ENCODE measurements at regions not wholly inside any gene's neighbourhood (a gene's known extent, or its start where the extent isn't known, plus 50 kb on each side); places are given as distances from the start of the nearest gene placed in this dataset.

DNA sequence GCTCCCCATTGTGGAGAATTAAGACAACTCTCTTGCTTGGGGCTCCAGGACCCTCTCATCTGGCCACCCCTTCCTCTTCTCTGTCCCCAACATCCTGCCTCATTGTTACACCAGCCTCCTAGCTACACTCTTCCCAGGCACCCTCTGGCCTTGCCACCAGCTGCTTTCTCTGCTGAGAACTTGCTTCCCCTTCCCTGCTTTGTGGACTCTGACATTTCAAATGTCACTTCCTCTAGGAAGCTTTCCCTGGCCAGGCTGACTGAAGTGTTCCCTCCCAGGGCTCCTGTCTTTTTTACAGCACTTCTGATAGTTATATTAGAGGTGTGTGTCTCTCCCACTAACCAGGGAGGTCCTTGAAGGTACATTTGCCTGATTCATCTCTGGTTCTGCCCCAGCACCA, 194.0 kb upstream of the KLF4 start:
- H3K79me2 ChIP-seq (ENCODE audit: insufficient read depth, low read length): no peaks in the 10 kb centered on the region
- no peak overlapping the region for H3K4me3 ChIP-seq (replicated peaks in 1 of 2; ENCODE audit: low read depth in 1 of 2, low read length in 2 of 2)
- TF ChIP-seq POLR2AphosphoS5 (IDR thresholded peaks at IDR 0.05; ENCODE audit: low read depth, low read length) (no peak), POLR2A (IDR thresholded peaks at IDR 0.05; ENCODE audit: borderline replicate concordance, extremely low read depth, insufficient read depth, insufficient read length) (no peak), YY1 (IDR thresholded peaks at IDR 0.05; ENCODE audit: extremely low read depth, insufficient replicate concordance, low read depth, low read length) (no peak), EZH2 (IDR thresholded peaks at IDR 0.05) (no peak), EZH2phosphoT487 (IDR thresholded peaks at IDR 0.05; ENCODE audit: borderline replicate concordance) (no peak), REST (IDR thresholded peaks at IDR 0.05; ENCODE audit: low read depth) (no peak), RAD21 (IDR thresholded peaks at IDR 0.05; ENCODE audit: low read depth) (no peak), ZNF274 (IDR thresholded peaks at IDR 0.05; ENCODE audit: low read depth, low read length) (no peak), CEBPB (IDR thresholded peaks at IDR 0.05; ENCODE audit: low read depth) (no peak), SRF (IDR thresholded peaks at IDR 0.05; ENCODE audit: low read depth) (no peak), SP1 (IDR thresholded peaks at IDR 0.05; ENCODE audit: low read depth) (no peak), TCF7L2 (IDR thresholded peaks at IDR 0.05; ENCODE audit: borderline replicate concordance, extremely low read depth, insufficient read depth, insufficient read length) (no peak), MAX (IDR thresholded peaks at IDR 0.05) (no peak), JUND (IDR thresholded peaks at IDR 0.05) (no peak), SIN3A (IDR thresholded peaks at IDR 0.05; ENCODE audit: low read depth) (no peak)
- TF ChIP-seq, protein P1, sequence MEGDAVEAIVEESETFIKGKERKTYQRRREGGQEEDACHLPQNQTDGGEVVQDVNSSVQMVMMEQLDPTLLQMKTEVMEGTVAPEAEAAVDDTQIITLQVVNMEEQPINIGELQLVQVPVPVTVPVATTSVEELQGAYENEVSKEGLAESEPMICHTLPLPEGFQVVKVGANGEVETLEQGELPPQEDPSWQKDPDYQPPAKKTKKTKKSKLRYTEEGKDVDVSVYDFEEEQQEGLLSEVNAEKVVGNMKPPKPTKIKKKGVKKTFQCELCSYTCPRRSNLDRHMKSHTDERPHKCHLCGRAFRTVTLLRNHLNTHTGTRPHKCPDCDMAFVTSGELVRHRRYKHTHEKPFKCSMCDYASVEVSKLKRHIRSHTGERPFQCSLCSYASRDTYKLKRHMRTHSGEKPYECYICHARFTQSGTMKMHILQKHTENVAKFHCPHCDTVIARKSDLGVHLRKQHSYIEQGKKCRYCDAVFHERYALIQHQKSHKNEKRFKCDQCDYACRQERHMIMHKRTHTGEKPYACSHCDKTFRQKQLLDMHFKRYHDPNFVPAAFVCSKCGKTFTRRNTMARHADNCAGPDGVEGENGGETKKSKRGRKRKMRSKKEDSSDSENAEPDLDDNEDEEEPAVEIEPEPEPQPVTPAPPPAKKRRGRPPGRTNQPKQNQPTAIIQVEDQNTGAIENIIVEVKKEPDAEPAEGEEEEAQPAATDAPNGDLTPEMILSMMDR (IDR thresholded peaks at IDR 0.05 in 2 of 3, conservative IDR thresholded peaks at IDR 0.05 in 1 of 3; ENCODE audit: borderline replicate concordance in 1 of 3, insufficient read depth in 1 of 3, low read depth in 2 of 3, low read length in 2 of 3): no peak
- H2AFZ ChIP-seq (ENCODE audit: low read depth, low read length, poor library complexity, severe bottlenecking): no peak overlapping the region
- intact Hi-C loops (cut with micrococcal nuclease): no loop called here
- peaks cover 0 to 10% of the 10 kb centered on the region in 2 experiments; a peak in 3 of 4 replicates for H3K4me1 ChIP-seq (ENCODE audit: control insufficient read depth in 1 of 2, insufficient read depth in 2 of 2, low read length in 2 of 2)
- ChIA-PET CTCF (no interaction called here), POLR2A (no interaction called here), RAD21 (ENCODE audit: low non-redundant PET in 1 of 2, low total read pairs in 2 of 2, uncharacterized antibody in 2 of 2, unreplicated experiment in 2 of 2) (no interaction called here)
- H3K36me3 ChIP-seq (ENCODE audit: control insufficient read depth in 1 of 2, insufficient read depth in 2 of 2, low read length in 2 of 2): no peaks in the 10 kb centered on the region
- H4K20me1 ChIP-seq (ENCODE audit: insufficient read depth): no peaks in the 10 kb centered on the region
- H3K9ac ChIP-seq (ENCODE audit: low read length): no peak overlapping the region
- H3K27me3 ChIP-seq (ENCODE audit: insufficient read depth, low read length): no peaks in the 10 kb centered on the region
- ATAC-seq (no peak), DNase-seq (ENCODE audit: low read depth, low spot score) (no peak)
- BruUV-seq (replicated peaks): no TSS peak
- no peak overlapping the region for H3K27ac ChIP-seq (ENCODE audit: low read depth, low read length)
- H3K9me3 ChIP-seq (ENCODE audit: control insufficient read depth in 1 of 2, insufficient read depth in 1 of 2, low read depth in 1 of 2, low read length in 2 of 2): no peaks in the 10 kb centered on the region
- 0 out of 2 replicates have a peak overlapping the region, but pooled peaks have one; percentile 0 for H3K4me2 ChIP-seq (ENCODE audit: low read length)
- no peaks in the 10 kb centered on the region for H3K9me2 ChIP-seq (ENCODE audit: insufficient read depth)

Measured in HCT116 (cell line).